Lung (tissue), 11 donors: ENCODE measurements at regions not wholly inside any gene's neighbourhood (a gene's known extent, or its start where the extent isn't known, plus 50 kb on each side); places are given as distances from the start of the nearest gene placed in this dataset.

Source experiments
- ATAC-seq: fragments of 200-7000 bp; cut with Tn5 transposase; one replicate; pipeline ENCODE4 v1.9.1; 2020; ENCODE audit warnings: moderate number of reproducible peaks; ENCODE audit not compliant: insufficient read depth, low FRiP score
- DNase-seq, 3 donors: peaks; one replicate each; pipeline ENCODE4 v3.0.0-alpha.2; 2013 to 2017
- H3K27ac ChIP-seq, 2 donors: one replicate each; pipeline ENCODE4 v1.5.1; 2013; ENCODE audit warnings: mild to moderate bottlenecking in 2 of 2, moderate library complexity in 2 of 2, control low read depth in 1 of 2, inconsistent platforms in 1 of 2, low read depth in 1 of 2, low read length in 1 of 2
- H3K27me3 ChIP-seq, 3 donors: one replicate each; pipeline ENCODE4 v1.5.1; 2013; ENCODE audit warnings: low read length in 2 of 3; ENCODE audit not compliant: control insufficient read depth in 3 of 3, insufficient read depth in 3 of 3
- H3K36me3 ChIP-seq, 4 donors: one replicate each; pipeline ENCODE4 v1.5.1; 2013; ENCODE audit warnings: low read length in 4 of 4, mild to moderate bottlenecking in 1 of 4, moderate library complexity in 1 of 4; ENCODE audit not compliant: control insufficient read depth in 4 of 4, insufficient read depth in 4 of 4
- H3K4me1 ChIP-seq, 5 donors: one replicate each; pipeline ENCODE4 v1.5.1; 2013; ENCODE audit warnings: low read length in 5 of 5, mild to moderate bottlenecking in 2 of 5, moderate library complexity in 1 of 5; ENCODE audit not compliant: control insufficient read depth in 5 of 5, insufficient read depth in 5 of 5
- H3K4me3 ChIP-seq: one replicate; pipeline ENCODE4 v1.5.1; 2013; ENCODE audit warnings: mild to moderate bottlenecking, control low read depth, moderate library complexity
- H3K9ac ChIP-seq, 2 donors: one replicate each; pipeline ENCODE4 v1.5.1; 2013; ENCODE audit warnings: low read length in 2 of 2, control low read depth in 1 of 2; ENCODE audit not compliant: insufficient read depth in 1 of 2
- H3K9me3 ChIP-seq, 4 donors: one replicate each; pipeline ENCODE4 v1.5.1; 2013; ENCODE audit warnings: low read length in 3 of 4, mild to moderate bottlenecking in 1 of 4, moderate library complexity in 1 of 4; ENCODE audit not compliant: control insufficient read depth in 4 of 4, insufficient read depth in 3 of 4
- WGBS, 2 donors: extraction: QIAGEN DNeasy Blood & Tissue Kit; methylation state at CpG; one replicate each; pipeline ENCODE4 v1.1.7; 2013; 5-methylcytosine and 5-hydroxymethylcytosine counted together
- TF ChIP-seq, protein P1 (sequence below): IDR thresholded peaks from 2 replicates; pipeline ENCODE4 v1.5.1; 2012; ENCODE audit warnings: mild to moderate bottlenecking; ENCODE audit errors: control extremely low read depth, extremely low read depth
- donor health status: control.
- donor health status: control.
- donor health status: Bipolar disorder and iron deficiency.
- donor health status: healthy.
- donor health status: DM: yes; HTN: yes; CAD: no.

DNA sequence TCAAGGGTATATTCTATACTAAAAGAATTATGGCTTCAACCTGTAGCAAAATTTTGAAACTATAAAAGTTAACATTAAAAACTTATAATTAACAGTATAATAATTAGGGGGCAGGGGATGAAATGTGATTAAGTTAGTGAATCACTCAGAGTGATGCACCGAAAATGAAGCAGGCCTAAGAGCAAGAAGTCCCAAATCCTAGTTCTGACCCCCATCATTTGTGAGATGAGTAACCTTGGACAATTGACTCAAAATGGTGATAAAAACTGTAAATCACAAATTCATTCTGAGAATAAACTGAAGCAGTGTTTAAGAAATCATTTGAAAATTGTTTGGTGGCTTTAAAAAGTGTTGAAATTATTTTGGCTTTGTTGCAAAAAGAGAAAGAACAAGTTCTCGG is 56.8 kb downstream of the KLF12 start:
- Histone ChIP-seq H3K27ac (no peak overlapping the region), H3K4me3 (no peak overlapping the region), H3K36me3 (peaks cover 0 to 3% (median 0%) of the 10 kb centered on the region in 4 donors), H3K9me3 (no peaks in the 10 kb centered on the region), H3K27me3 (no peaks in the 10 kb centered on the region), H3K4me1 (peaks cover 0 to 21% (median 10%) of the 10 kb centered on the region in 5 donors), H3K9ac (peak overlapping the region in 1 of 2 donors; percentile 64)
- ATAC-seq (no peak), DNase-seq (no peak)
- TF ChIP-seq, protein P1, sequence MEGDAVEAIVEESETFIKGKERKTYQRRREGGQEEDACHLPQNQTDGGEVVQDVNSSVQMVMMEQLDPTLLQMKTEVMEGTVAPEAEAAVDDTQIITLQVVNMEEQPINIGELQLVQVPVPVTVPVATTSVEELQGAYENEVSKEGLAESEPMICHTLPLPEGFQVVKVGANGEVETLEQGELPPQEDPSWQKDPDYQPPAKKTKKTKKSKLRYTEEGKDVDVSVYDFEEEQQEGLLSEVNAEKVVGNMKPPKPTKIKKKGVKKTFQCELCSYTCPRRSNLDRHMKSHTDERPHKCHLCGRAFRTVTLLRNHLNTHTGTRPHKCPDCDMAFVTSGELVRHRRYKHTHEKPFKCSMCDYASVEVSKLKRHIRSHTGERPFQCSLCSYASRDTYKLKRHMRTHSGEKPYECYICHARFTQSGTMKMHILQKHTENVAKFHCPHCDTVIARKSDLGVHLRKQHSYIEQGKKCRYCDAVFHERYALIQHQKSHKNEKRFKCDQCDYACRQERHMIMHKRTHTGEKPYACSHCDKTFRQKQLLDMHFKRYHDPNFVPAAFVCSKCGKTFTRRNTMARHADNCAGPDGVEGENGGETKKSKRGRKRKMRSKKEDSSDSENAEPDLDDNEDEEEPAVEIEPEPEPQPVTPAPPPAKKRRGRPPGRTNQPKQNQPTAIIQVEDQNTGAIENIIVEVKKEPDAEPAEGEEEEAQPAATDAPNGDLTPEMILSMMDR = no peak
- WGBS, 2 donors = 80 to 89% methylated on average over 2 of the region's 2 CpGs

- no peaks in the 10 kb centered on the region for H3K9me3 ChIP-seq
- H3K27me3 ChIP-seq = no peaks in the 10 kb centered on the region
- peaks cover 0 to 19% (median 10%) of the 10 kb centered on the region in 5 donors for H3K4me1 ChIP-seq
- no peak overlapping the region for H3K4me3 ChIP-seq
- TF ChIP-seq, protein P1 = no peak
- H3K36me3 ChIP-seq = no peaks in the 10 kb centered on the region
- H3K27ac ChIP-seq = peak overlapping the region in 1 of 2 donors; percentile 18
- ATAC-seq = no peak
- no peak overlapping the region for H3K9ac ChIP-seq
- no peak for DNase-seq
Observed at GRCh38 chr13:74074723-74075122, 59.5 kb downstream of the KLF12 start.

GRCh38 chr13:74073274-74073673 is 60.9 kb downstream of the KLF12 start:
- H3K36me3 ChIP-seq = no peaks in the 10 kb centered on the region
- H3K4me3 ChIP-seq = no peak overlapping the region
- WGBS, 2 donors = 97 to 100% methylated on average over 1 of the region's 1 CpG
- peaks cover 0 to 19% (median 10%) of the 10 kb centered on the region in 5 donors for H3K4me1 ChIP-seq
- H3K9me3 ChIP-seq = no peaks in the 10 kb centered on the region
- TF ChIP-seq, protein P1 = no peak
- H3K27ac ChIP-seq = no peak overlapping the region
- no peak for DNase-seq
- H3K9ac ChIP-seq = no peak overlapping the region
- no peak for ATAC-seq
- no peaks in the 10 kb centered on the region for H3K27me3 ChIP-seq

- Histone ChIP-seq H3K36me3 (no peaks in the 10 kb centered on the region), H3K9ac (no peak overlapping the region), H3K27me3 (no peaks in the 10 kb centered on the region), H3K4me3 (no peak overlapping the region), H3K4me1 (peaks cover 0 to 19% (median 7%) of the 10 kb centered on the region in 5 donors), H3K27ac (no peak overlapping the region), H3K9me3 (no peaks in the 10 kb centered on the region)
- TF ChIP-seq, protein P1 = no peak
- DNase-seq (no peak), ATAC-seq (no peak)
- 95 to 100% methylated on average over 1 of the region's 1 CpG for WGBS, 2 donors
Observed at GRCh38 chr13:74070513-74070912, 63.7 kb downstream of the KLF12 start.
